ENCODE measurements at regions not wholly inside any gene's neighbourhood (a gene's known extent, or its start where the extent isn't known, plus 50 kb on each side); places are given as distances from the start of the nearest gene placed in this dataset.

- TF ChIP-seq CTCF (IDR thresholded peaks at IDR 0.05): no peak
- no peak for TF ChIP-seq POLR2A (IDR thresholded peaks at IDR 0.05)
These were observed 525.3 kb upstream of the JARID2 start for GRCh38 chr6:14720411-14721102.

Data from body of pancreas (tissue), 4 donors.